HG02852 (cell line): ENCODE measurements at regions not wholly inside any gene's neighbourhood (a gene's known extent, or its start where the extent isn't known, plus 50 kb on each side); places are given as distances from the start of the nearest gene placed in this dataset.

Source experiments
- ATAC-seq: cut with Tn5 transposase; IDR thresholded peaks from one replicate; pipeline ENCODE4 v1.9.1; 2021; ENCODE audit warnings: mild to moderate bottlenecking, moderate library complexity; ENCODE audit not compliant: unreplicated experiment

- ATAC-seq = no peak
These were observed 105.3 kb downstream of the AKAIN1 start for GRCh38 chr18:5091741-5092140.

GRCh38 chr18:5075297-5075696, 121.8 kb downstream of the AKAIN1 start:
- ATAC-seq = no peak

DNA sequence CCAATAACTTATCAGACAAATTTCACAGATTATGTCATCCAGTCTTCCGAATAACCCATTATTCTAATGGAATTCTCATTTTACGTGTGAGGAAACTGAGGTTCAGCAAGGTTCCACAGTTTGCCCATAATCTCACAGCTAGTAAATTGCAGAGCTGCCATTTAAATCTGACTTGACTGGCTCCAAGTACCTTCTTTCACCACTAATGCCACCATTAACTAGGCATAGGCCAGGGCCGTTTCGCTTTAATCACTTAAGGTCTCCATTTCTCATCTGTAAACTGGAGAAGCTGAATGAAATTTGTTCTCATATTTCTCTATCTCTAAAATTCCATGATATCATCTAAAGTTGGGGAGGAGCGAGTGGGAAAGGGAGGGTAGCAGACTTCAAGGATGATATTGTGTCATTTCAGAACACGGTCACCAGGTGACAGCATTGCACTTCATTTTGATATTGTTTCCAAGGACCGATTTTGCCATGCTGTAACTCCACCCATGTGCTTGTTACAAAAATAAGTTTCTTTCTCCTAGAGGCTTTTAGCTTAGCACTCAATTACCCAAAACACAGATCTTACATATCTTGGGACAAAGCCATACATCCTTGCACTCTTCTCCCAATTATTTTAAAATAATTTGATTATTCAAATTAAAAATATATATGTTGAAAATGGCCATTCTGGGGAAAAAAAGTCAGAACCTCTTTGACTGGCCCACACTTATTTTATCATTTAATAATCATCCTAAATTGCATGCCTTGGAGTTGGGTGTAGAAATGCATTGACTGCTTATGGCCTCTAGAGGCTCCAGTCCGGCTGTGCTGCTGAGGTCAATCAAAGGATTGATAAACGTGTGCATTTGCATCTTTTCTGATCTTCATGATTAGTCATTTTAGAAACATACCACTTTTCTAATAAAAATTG, 123.8 kb downstream of the AKAIN1 start:
- peak; percentile 79 for ATAC-seq

GRCh38 chr18:5068851-5069250, 128.2 kb downstream of the AKAIN1 start:
- ATAC-seq = no peak

DNA sequence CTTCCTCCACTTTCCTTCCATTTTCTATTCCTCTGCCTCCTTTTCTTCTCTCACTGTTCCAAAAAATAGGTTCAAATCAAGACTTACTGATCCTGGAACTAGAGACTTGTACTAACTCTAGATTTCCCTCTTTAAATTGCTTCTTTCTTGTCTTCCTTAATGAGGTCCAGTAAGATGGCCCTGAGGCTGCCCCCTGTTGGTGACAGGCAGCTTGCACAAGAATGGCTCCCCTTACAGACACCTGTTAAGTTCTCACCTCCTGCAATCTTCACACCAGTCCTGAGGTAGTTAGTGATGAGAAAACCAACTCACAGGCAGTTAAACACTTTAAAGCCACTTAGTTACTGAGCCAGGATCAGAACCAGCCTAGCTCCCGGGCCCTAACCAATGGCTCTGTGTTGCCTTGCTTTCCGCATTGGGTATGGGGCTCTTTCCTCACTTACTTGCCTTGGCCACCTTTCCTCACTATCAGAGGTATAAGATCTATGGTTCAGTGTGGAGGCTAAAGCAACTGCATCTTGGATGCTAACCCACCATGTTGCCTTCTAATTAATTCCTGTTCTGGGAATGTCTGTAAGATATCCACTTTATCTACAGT, 130.6 kb downstream of the AKAIN1 start:
- ATAC-seq = no peak

DNA sequence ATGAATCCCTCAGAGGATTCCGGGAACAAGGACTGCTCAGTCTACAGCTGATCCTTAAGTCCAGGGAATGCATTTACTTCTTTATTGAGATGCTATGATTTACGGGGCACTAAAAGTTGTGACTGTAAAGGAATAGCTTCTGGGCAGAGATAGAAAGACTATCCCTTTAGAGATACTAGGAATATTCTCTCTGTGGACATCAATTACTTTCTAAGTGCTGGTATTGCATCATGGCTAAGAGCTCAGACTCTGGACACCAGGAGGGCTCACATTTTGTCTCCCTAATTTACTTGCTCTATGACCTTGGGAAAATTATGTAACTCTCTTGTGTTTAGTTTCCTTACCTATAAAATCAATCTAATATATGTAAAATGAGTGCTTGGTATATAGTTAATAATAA, 131.4 kb downstream of the AKAIN1 start:
- ATAC-seq = no peak

- no peak for ATAC-seq
These were observed 132.2 kb downstream of the AKAIN1 start for GRCh38 chr18:5064841-5065370.

DNA sequence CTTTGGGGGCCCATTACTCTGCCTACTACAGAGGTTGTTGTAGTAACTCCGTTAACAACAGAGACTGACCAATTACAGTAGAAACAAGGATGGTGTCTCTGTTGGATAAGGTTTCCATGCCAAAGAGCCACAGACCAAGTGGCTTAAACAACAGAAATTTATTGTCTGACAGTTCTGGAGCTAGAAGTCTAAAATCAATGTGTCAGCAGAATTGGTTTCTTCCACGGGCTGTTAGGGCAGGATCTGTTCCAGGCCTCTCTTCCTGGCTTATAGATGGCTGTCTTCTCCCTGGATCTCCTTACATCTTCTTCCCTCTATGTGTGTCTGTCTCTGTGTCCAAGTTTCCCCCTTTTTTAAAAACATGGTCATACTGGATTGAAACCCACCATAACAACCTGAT, 135.3 kb downstream of the AKAIN1 start:
- ATAC-seq = no peak

- no peak for ATAC-seq
These were observed 136.5 kb downstream of the AKAIN1 start for GRCh38 chr18:5060543-5060942.

DNA sequence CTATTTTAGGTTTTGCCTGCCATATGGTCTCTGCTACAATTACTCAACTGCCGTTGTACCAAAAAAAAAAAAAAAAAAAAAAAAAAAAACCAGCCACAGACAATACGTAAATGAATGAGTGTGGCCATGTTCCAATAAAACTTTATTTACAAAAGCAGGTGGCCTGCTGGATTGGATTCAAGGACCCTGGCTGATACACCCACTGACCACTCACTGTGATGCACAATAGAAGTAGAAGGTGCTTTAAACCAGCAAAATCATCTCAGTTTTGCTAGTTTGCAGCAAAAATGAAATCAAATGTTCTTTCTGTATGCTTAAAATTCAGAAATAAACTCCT, 137.4 kb downstream of the AKAIN1 start:
- ATAC-seq = no peak

- no peak for ATAC-seq
These were observed 138.0 kb downstream of the AKAIN1 start for GRCh38 chr18:5058768-5059695.

GRCh38 chr18:5057386-5058348, 139.4 kb downstream of the AKAIN1 start:
- ATAC-seq = peak; percentile 74

GRCh38 chr18:5052491-5052890, 144.6 kb downstream of the AKAIN1 start:
- no peak for ATAC-seq

GRCh38 chr18:5051207-5051606, 145.8 kb downstream of the AKAIN1 start:
- ATAC-seq = no peak

DNA sequence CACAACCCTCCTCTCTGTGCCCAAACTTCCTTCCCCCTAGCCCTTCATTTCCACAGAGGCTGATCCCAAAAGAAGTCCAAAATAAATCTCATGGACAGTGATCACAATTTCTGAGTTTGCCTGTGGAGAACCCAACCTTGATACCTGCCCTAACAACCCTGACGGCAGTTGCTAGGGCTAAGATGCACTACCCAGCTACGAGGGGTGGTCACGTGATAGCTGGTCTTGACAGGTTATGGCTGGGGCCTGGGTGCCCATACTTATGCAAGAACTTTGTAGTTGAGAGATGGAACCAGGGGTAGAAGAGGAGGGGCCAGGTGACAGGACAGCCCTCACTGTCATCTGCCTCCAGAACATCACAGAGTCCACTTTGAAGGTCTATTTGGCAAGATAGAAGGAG, 147.9 kb downstream of the AKAIN1 start:
- ATAC-seq = no peak

- no peak for ATAC-seq
These were observed 156.6 kb downstream of the AKAIN1 start for GRCh38 chr18:5040476-5040875.

DNA sequence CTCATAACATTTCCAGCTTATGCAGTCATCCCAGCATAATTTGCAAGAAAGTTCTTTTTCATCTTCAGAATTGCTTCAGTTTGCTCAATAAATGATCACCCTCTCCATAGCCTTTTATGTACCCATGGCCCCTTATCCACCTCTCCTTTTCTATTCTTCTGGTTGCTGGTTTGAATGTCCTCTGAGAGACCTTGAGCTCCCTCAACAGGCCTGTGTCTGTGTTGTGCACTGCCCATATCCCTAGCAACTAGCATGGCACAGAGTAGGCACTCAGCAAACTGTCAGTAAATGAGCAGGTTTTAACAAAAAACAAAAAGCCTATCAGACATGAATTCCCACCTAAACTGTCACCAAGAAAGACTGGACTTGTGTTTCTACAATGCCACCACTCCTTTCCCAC, 160.5 kb downstream of the AKAIN1 start:
- no peak for ATAC-seq

DNA sequence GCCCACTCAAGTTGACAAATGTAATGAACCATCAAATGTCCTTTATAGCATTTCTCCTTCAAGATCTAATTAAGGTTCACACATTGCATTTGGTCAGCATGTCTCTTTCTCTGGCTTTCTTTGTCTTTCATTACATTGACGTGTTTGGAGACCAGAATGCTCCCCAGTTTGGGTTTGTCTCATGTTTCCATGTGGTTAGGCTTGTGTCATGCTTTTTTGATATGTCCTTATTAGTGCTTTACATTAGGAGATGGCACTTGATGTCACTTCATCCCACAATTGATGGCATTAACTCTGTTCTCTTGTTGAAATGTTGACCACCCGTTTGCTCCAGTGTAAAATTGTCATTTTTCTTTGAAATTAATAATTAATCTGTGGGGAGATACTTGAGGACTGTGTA, 165.8 kb downstream of the AKAIN1 start:
- no peak for ATAC-seq

- ATAC-seq = no peak
These were observed 166.4 kb downstream of the AKAIN1 start for GRCh38 chr18:5030636-5031035.

DNA sequence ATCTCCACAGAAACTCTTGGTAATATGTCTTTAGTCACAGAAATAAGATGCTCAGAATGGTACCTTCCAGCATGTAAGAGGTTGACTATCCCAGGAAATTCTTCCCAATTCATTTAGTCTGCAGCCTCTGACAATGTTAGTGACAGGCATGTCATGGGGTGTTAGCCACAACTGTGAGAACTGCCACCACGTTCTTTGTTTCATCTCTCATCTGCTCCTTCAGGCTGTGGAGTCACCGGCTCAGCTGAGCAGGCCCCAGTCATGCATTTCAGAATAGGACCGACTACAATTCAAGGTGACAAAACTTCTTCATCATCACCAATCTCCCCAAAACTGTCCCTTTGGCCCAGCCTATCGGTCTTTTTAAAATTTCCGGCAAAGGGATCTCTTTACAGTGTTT, 167.5 kb downstream of the AKAIN1 start:
- no peak for ATAC-seq
